Prostate gland (tissue), 2 donors: ENCODE measurements at regions not wholly inside any gene's neighbourhood (a gene's known extent, or its start where the extent isn't known, plus 50 kb on each side); places are given as distances from the start of the nearest gene placed in this dataset.
"Not testable (repeated sequence)": the region's sequence is repeated elsewhere in the genome, so short reads cannot be mapped to it uniquely, and the experiment has no call there.

ENCODE experiments used
- POLR2AphosphoS5 ChIP-seq: sonication (generic); formaldehyde crosslinking; IDR thresholded peaks from one replicate; pipeline ENCODE4 v1.6.1; 2017; ENCODE audit warnings: antibody characterized with exemption
- TF ChIP-seq, protein P1 (sequence below), 4 experiments: fragments of 200-600 bp in 2 of 4; fragments of 450-650 bp in 2 of 4; sonication (generic) in 2 of 4; IDR thresholded peaks; 1 replicate in 3 of 4; 2 replicates in 1 of 4; pipeline ENCODE4 v1.5.1; 2016 to 2019; ENCODE audit warnings: antibody characterized with exemption in 4 of 4, mild to moderate bottlenecking in 2 of 4, moderate library complexity in 2 of 4

DNA sequence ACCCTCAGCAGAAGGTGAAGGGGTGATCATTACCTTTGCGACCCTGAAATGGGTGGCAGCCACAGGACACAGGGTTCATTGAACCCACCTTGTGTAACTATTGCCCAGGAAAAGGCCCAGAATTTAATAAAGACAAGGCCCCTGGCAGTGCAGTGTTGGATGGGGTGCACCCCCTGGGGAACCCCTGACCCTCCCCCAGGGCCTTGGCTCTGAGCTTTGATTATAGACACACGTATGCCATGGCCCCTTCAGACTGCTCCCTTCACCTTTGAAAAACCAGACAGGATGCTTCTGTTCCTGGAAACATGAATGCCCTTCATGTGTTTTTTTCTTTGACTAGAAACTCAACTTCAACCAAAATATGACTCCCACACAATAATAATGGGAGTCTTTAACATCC is 93.1 kb downstream of the POTEH start:
- TF ChIP-seq, protein P1, sequence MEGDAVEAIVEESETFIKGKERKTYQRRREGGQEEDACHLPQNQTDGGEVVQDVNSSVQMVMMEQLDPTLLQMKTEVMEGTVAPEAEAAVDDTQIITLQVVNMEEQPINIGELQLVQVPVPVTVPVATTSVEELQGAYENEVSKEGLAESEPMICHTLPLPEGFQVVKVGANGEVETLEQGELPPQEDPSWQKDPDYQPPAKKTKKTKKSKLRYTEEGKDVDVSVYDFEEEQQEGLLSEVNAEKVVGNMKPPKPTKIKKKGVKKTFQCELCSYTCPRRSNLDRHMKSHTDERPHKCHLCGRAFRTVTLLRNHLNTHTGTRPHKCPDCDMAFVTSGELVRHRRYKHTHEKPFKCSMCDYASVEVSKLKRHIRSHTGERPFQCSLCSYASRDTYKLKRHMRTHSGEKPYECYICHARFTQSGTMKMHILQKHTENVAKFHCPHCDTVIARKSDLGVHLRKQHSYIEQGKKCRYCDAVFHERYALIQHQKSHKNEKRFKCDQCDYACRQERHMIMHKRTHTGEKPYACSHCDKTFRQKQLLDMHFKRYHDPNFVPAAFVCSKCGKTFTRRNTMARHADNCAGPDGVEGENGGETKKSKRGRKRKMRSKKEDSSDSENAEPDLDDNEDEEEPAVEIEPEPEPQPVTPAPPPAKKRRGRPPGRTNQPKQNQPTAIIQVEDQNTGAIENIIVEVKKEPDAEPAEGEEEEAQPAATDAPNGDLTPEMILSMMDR (IDR thresholded peaks at IDR 0.05), result not testable (repeated sequence)
- TF ChIP-seq POLR2AphosphoS5, result not testable (repeated sequence)
